Mesothelial cell of epicardium (in vitro differentiated cells): ENCODE measurements at regions not wholly inside any gene's neighbourhood (a gene's known extent, or its start where the extent isn't known, plus 50 kb on each side); places are given as distances from the start of the nearest gene placed in this dataset.

Experiments used
- DNase-seq, 2 experiments: peaks; one replicate each; pipeline ENCODE4 v3.0.0; 2021; ENCODE audit warnings: low spot score in 2 of 2; ENCODE audit not compliant: unreplicated experiment in 2 of 2
- H3K27ac Mint-ChIP-seq: 2 replicates; pipeline ENCODE4 v1.8.0; 2021; ENCODE audit warnings: mixed read lengths
- H3K27me3 Mint-ChIP-seq: 2 replicates; pipeline ENCODE4 v1.8.0; 2021; ENCODE audit warnings: low read depth, mixed read lengths
- H3K36me3 Mint-ChIP-seq: 2 replicates; pipeline ENCODE4 v1.8.0; 2021; ENCODE audit warnings: mixed read lengths
- H3K4me1 Mint-ChIP-seq: 2 replicates; pipeline ENCODE4 v1.8.0; 2021; ENCODE audit warnings: mixed read lengths
- H3K4me3 Mint-ChIP-seq: 2 replicates; pipeline ENCODE4 v1.8.0; 2021; ENCODE audit warnings: mild to moderate bottlenecking, moderate library complexity, mixed read lengths
- H3K9me3 Mint-ChIP-seq: 2 replicates; pipeline ENCODE4 v1.8.0; 2021; ENCODE audit warnings: mixed read lengths
- TF ChIP-seq, protein P1 (sequence below): fragments of 200-600 bp; sonication (generic); IDR thresholded peaks from one replicate; pipeline ENCODE4 v1.5.0; 2021; ENCODE audit warnings: antibody characterized with exemption; ENCODE audit not compliant: unreplicated experiment

DNA sequence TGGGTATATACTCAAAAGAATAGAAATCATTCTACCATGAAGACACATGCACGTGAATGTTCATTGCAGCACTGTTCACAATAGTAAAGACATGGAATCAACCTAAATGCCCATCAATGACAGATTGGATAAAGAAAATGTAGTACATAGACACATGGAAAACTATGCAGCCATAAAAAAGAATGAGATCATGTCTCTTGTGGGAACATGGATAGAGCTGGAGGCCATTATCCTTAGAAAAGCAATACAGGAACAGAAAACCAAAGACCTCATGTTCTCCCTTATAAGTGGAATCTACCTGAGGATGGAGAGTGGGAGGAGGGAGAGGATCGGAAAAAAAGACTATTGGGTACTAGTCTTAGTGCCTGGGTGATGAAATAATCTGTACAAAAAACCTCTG, 143.9 kb downstream of the RHOU start:
- no peak overlapping the region for H3K27ac Mint-ChIP-seq

DNA sequence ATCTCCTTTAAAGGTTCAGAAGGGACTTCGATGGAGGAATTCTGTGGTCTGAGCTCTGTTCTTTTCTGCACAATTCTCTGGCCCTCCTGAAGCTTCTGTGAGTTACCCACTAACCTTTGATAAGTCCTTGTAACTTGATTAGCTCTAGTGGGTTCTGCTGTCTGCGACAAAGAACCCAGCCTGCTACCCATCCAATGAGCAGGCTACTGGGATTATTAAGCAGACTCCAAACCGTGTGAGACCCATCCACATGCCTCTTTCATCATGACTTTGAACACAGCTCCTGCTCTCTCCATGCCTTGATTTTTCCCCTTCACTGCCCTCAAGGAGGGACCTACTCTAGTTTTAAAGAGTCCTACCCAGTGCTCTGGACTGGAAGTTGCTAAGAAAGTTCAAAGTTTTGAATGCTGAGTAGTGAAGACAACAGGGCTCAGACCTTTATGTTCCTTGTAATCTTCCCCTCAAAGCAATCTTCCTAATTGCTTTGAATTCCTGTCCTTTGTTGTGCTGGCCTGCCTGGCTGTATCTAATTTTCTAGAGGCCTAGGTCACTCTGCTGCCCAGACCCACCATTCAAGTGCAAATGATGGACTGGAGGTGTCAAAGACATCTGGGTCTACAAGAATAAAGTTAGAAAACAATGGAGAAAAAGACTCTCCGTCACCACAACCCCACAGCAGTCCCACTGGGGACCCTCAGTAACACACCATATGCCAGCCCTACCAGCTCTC, 146.9 kb downstream of the RHOU start:
- peaks cover 21% of the 10 kb centered on the region for H3K4me1 Mint-ChIP-seq
- H3K9me3 Mint-ChIP-seq: peaks cover 14% of the 10 kb centered on the region
- TF ChIP-seq, protein P1, sequence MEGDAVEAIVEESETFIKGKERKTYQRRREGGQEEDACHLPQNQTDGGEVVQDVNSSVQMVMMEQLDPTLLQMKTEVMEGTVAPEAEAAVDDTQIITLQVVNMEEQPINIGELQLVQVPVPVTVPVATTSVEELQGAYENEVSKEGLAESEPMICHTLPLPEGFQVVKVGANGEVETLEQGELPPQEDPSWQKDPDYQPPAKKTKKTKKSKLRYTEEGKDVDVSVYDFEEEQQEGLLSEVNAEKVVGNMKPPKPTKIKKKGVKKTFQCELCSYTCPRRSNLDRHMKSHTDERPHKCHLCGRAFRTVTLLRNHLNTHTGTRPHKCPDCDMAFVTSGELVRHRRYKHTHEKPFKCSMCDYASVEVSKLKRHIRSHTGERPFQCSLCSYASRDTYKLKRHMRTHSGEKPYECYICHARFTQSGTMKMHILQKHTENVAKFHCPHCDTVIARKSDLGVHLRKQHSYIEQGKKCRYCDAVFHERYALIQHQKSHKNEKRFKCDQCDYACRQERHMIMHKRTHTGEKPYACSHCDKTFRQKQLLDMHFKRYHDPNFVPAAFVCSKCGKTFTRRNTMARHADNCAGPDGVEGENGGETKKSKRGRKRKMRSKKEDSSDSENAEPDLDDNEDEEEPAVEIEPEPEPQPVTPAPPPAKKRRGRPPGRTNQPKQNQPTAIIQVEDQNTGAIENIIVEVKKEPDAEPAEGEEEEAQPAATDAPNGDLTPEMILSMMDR: no peak
- H3K36me3 Mint-ChIP-seq: peaks cover 6% of the 10 kb centered on the region
- no peaks in the 10 kb centered on the region for H3K27me3 Mint-ChIP-seq
- DNase-seq: no peak
- H3K4me3 Mint-ChIP-seq: no peak overlapping the region
- peak overlapping the region; percentile 65 for H3K27ac Mint-ChIP-seq

More for the DNA sequence above, 143.9 kb downstream of the RHOU start:
- H3K4me3 Mint-ChIP-seq: no peak overlapping the region
- TF ChIP-seq, protein P1: no peak
- no peak for DNase-seq
- H3K4me1 Mint-ChIP-seq: peaks cover 13% of the 10 kb centered on the region
- H3K9me3 Mint-ChIP-seq: peaks cover 6% of the 10 kb centered on the region
- no peaks in the 10 kb centered on the region for H3K27me3 Mint-ChIP-seq
- H3K36me3 Mint-ChIP-seq: peaks cover 2% of the 10 kb centered on the region

- no peak for DNase-seq
- Mint-ChIP-seq H3K27me3 (no peaks in the 10 kb centered on the region), H3K36me3 (peaks cover 6% of the 10 kb centered on the region), H3K9me3 (peaks cover 14% of the 10 kb centered on the region), H3K27ac (peak overlapping the region; percentile 65), H3K4me1 (peaks cover 28% of the 10 kb centered on the region), H3K4me3 (no peak overlapping the region)
- TF ChIP-seq, protein P1: no peak
These were observed 147.6 kb downstream of the RHOU start for GRCh38 chr1:228882771-228883450.

- Mint-ChIP-seq H3K4me3 (no peak overlapping the region), H3K9me3 (peaks cover 14% of the 10 kb centered on the region), H3K4me1 (peaks cover 31% of the 10 kb centered on the region), H3K36me3 (peaks cover 6% of the 10 kb centered on the region), H3K27ac (no peak overlapping the region), H3K27me3 (no peaks in the 10 kb centered on the region)
- TF ChIP-seq, protein P1: no peak
- no peak for DNase-seq
These were observed 148.3 kb downstream of the RHOU start for GRCh38 chr1:228883535-228883934.

DNA sequence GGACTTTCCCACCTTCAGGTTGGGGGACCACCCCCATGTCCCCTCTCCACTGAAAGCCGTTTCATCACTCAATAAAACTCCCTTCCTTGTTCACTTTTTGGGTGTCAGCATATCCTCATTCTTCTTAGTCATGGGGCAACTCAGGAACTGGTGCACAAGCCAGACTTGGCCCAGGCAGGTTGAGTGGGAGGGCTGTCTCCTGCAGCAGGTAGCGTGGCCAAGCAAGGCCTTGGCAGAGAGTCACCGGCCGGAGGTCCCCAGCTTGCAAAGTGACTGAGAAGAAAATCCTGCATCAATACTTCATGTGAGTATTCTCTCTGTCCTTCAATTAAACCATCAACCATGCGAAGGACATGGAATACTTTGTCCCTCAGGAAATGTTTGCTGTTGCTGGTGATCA, 148.9 kb downstream of the RHOU start:
- DNase-seq: no peak
- no peak overlapping the region for H3K4me3 Mint-ChIP-seq
- H3K4me1 Mint-ChIP-seq: peaks cover 33% of the 10 kb centered on the region
- no peaks in the 10 kb centered on the region for H3K27me3 Mint-ChIP-seq
- TF ChIP-seq, protein P1: no peak
- H3K27ac Mint-ChIP-seq: peak overlapping the region; percentile 34
- H3K9me3 Mint-ChIP-seq: peaks cover 15% of the 10 kb centered on the region
- H3K36me3 Mint-ChIP-seq: peaks cover 6% of the 10 kb centered on the region
